ENCODE measurements at regions not wholly inside any gene's neighbourhood (a gene's known extent, or its start where the extent isn't known, plus 50 kb on each side); places are given as distances from the start of the nearest gene placed in this dataset.

GRCh38 chr16:17023606-17024005 lies 447.2 kb downstream of the XYLT1 start:
- no peak for DNase-seq (ENCODE audit: low read depth)
- TF ChIP-seq CTCF (conservative IDR thresholded peaks at IDR 0.05; ENCODE audit: control insufficient read depth, insufficient read depth, low read depth, low read length) = no peak
- no peak overlapping the region for H3K4me3 ChIP-seq (ENCODE audit: control insufficient read depth, low read depth, low read length)

- no peak for TF ChIP-seq CTCF (conservative IDR thresholded peaks at IDR 0.05; ENCODE audit: control insufficient read depth, insufficient read depth, low read depth, low read length)
- DNase-seq (ENCODE audit: low read depth) = no peak
- H3K4me3 ChIP-seq (ENCODE audit: control insufficient read depth, low read depth, low read length) = no peak overlapping the region
Observed at GRCh38 chr16:17024514-17024913, 446.2 kb downstream of the XYLT1 start.

GRCh38 chr16:17026600-17027242 lies 444.0 kb downstream of the XYLT1 start:
- TF ChIP-seq CTCF (conservative IDR thresholded peaks at IDR 0.05; ENCODE audit: control insufficient read depth, insufficient read depth, low read depth, low read length) = no peak
- no peak for DNase-seq (ENCODE audit: low read depth)
- H3K4me3 ChIP-seq (ENCODE audit: control insufficient read depth, low read depth, low read length) = no peak overlapping the region

GRCh38 chr16:17027488-17028129 lies 443.2 kb downstream of the XYLT1 start:
- H3K4me3 ChIP-seq (ENCODE audit: control insufficient read depth, low read depth, low read length) = no peak overlapping the region
- DNase-seq (ENCODE audit: low read depth) = no peak
- no peak for TF ChIP-seq CTCF (conservative IDR thresholded peaks at IDR 0.05; ENCODE audit: control insufficient read depth, insufficient read depth, low read depth, low read length)

- TF ChIP-seq CTCF (conservative IDR thresholded peaks at IDR 0.05; ENCODE audit: control insufficient read depth, insufficient read depth, low read depth, low read length) = no peak
- DNase-seq (ENCODE audit: low read depth) = no peak
Observed at GRCh38 chr16:17029602-17030350, 441.0 kb downstream of the XYLT1 start.

GRCh38 chr16:17031484-17032268 lies 439.1 kb downstream of the XYLT1 start:
- TF ChIP-seq CTCF (conservative IDR thresholded peaks at IDR 0.05; ENCODE audit: control insufficient read depth, insufficient read depth, low read depth, low read length) = no peak
- H3K4me3 ChIP-seq (ENCODE audit: control insufficient read depth, low read depth, low read length) = no peak overlapping the region
- DNase-seq (ENCODE audit: low read depth) = no peak

More at GRCh38 chr16:17029602-17030350, 441.0 kb downstream of the XYLT1 start:
- no peak overlapping the region for H3K4me3 ChIP-seq (ENCODE audit: control insufficient read depth, low read depth, low read length)
